T47D (cell line): ENCODE measurements at regions not wholly inside any gene's neighbourhood (a gene's known extent, or its start where the extent isn't known, plus 50 kb on each side); places are given as distances from the start of the nearest gene placed in this dataset.

Source experiments
- DNase-seq, 2 experiments: peaks; one replicate each; pipeline versions ENCODE4 v3.0.0 to v3.0.0-alpha.2; 2011 to 2012; ENCODE audit warnings: low read depth in 1 of 2, low spot score in 1 of 2
- JUND ChIP-seq: IDR thresholded peaks from 2 replicates; pipeline ENCODE4 v1.6.1; 2012; ENCODE audit warnings: low read depth
- in situ Hi-C: cut with HindIII; loops from 2 replicates; pipeline ENCODE4 v1.10.0; 2016; ENCODE audit warnings: low sequenced_read_pairs, low pct_unique_long_range_greater_than_20kb

DNA sequence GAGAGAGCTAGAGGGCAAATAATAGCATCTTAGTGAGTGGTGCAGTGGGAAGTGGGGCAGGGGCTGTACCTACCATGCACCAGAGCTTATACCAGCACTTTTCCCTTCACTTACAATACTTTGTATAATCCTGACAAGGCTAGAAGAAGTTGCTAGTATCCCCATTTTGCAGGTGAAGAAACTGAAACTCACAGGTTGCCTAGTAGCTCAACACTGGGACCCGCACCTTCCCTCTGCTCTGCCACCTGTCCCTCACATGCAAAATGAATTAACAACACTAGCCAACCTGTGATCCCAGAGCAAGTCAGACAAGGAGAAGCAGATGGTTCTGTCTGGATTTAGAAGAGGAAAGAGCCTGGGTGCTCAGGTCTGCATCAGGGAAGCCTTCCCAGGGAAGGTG, 510.4 kb downstream of the BUD13 start:
- DNase-seq, result no peak
- no peak for TF ChIP-seq JUND
- in situ Hi-C loops, result no loop called here

DNA sequence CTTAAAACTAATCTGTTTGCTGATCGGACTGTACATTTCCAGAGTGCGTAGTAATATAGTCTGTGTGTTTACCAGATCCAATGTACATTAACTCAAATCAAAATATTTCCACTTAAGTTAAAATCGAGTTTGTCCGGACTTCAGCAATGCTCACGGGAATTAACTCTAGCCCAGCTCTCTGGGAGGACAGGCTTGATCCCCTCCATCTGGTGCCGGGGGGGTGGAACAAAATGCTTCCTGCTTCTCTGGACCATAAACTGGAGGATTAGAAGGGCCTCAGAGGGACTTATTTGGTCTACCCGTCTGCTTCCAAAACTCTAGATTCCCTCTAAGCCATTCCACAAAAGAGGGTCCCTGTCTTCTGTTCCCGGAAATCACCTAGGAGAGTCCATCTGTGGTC, 511.2 kb downstream of the BUD13 start:
- in situ Hi-C loops, result no loop called here
- no peak for DNase-seq

DNA sequence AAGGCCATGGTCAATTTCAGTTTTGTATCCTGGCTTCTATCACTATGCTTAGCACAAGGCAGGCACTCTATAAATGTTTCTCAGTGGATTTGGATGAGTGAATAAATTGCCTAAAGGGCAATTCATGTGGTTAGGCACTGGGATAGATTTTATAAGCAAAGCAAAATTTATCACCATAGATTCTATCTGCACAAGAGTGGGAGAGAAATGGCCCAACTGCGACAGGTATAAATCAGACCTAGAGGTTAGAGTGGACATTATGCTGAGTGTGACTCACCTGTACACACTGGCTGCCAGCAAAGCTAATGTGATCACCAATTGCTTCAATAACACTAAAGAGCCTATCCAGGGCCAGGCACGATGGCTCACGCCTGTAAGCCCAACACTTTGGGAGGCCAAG, 514.0 kb downstream of the BUD13 start:
- in situ Hi-C loops, result no loop called here
- DNase-seq, result no peak
- no peak for TF ChIP-seq JUND

More for the DNA sequence above, 511.2 kb downstream of the BUD13 start:
- TF ChIP-seq JUND, result no peak

DNA sequence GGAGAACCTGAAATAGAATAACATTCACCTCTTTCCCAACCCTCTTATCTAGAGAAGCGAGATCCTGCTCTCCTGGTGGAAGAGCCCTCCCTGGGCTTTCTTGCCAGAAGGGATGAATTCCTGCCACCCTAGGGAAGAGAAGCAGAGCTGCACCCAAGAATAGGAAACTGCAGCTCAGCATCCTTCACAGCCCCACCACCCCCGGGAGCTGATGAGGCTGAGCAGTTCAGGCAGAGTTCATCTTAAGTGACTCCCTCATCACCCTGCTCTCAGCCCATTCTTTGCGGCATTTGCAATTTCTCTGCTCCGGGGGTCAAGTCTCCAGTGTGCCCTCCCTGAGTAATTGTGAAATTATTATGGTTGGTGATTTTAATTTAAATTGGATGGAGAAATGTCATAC, 514.9 kb downstream of the BUD13 start:
- DNase-seq, result no peak
- in situ Hi-C loops, result no loop called here
- TF ChIP-seq JUND, result no peak

DNA sequence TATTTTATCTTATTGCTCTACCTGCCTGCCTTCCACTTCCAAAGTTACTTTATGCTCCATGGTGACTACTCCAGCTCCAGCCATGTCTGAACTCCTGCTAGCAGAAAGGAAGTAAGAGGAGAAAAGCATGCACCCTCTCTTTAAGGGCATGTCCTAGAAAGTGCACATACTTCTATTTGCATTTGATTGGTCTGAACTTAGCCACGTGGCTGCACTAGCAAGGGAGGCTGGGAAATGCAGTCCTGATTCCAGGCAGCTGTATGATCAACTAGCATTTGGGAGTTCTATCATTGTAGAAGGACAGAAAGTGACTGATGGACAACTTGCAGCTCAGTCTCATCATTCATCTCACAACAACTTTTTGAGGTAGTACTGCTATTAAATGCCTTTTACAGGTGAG, 515.7 kb downstream of the BUD13 start:
- peak; percentile 36 to 39 for DNase-seq
- TF ChIP-seq JUND, result no peak
- in situ Hi-C loops, result no loop called here

DNA sequence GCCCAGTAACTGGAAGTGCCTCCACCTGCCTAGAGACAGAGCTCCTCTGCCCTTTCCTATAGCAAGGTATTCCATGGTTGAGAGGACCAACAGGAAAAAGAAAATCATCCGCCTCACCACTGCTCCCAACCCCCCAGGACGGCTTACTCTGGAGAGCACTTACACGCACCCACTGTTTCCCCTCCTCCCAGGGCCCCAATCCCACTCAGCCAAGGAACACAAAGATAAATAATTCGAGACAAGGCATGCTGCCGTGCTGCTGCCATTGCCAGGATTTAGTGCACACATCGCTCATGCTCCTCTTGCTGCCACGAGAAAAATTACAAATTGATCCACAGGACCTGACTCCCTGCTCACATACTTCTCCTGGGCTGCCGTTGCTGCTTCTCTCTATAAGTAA, 516.6 kb downstream of the BUD13 start:
- in situ Hi-C loops, result no loop called here
- no peak for TF ChIP-seq JUND
- no peak for DNase-seq

DNA sequence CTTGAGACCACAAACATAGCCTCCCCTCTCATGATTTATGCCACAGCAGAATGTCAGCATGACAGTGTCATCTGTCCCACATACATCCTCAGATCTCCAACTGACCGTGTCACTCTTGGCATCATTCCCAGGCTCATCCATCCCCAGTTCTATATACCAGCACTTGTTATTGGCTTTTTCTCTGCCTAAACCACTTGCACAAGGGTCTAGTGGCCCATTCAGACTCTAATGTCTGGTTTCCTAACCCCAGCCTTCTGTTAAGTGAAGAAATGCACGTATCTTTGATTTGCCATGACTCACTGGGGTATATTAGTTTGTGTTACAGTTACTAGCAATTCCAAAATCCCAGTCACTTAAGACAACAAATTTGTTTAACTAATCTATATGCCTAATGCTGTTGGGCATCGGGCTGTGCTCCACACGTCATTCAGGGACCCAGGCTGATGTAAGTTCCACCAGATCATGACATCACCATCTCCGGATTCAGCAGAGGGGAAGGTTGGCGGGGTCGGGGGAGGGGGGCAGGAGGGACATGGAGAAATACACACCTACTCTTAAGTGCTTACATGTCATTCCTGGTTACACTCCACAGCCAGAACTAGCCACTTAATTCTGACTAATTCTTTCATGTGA, 517.4 kb downstream of the BUD13 start:
- no peak for TF ChIP-seq JUND
- in situ Hi-C loops, result no loop called here
- no peak for DNase-seq

DNA sequence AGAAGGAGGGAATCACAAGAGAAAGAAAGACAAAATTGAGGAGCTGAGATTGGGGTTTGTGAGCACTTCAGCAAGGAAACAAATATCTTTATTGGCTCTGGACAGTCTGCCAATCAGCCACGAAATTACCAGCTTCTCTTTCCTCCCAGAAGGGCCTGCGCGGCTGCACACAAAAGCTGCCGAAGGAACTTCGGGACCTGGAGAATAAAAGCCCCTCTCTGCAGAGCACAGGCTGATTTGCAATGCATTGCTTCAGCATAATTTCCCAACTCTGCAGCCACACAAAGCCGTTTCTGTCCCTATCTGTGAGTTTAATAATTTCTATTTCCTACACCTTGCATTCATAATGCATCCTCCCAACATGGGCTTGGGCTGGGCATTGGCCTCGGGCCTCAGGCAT, 522.6 kb downstream of the BUD13 start:
- no peak for DNase-seq
- no peak for TF ChIP-seq JUND
- in situ Hi-C loops, result no loop called here

DNA sequence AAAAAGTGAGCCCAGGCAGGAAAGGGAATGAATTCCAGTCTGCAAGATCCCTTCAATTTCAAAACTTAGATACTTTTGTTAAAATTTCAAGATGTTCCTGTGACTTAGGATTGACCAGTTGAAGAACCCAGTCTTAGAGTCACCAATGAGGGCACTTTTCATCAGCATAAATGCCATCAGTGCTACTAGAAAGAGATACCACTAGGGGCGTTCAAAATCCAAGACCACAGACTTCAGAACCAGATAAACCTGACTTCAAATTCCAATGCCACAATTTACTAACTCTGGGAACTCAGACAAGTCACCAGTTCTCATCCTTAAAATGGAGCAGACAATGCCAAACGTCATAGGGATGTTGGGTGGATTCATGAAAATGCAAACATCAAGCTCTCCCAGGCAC, 523.2 kb downstream of the BUD13 start:
- in situ Hi-C loops, result no loop called here
- no peak for DNase-seq
- TF ChIP-seq JUND, result no peak

DNA sequence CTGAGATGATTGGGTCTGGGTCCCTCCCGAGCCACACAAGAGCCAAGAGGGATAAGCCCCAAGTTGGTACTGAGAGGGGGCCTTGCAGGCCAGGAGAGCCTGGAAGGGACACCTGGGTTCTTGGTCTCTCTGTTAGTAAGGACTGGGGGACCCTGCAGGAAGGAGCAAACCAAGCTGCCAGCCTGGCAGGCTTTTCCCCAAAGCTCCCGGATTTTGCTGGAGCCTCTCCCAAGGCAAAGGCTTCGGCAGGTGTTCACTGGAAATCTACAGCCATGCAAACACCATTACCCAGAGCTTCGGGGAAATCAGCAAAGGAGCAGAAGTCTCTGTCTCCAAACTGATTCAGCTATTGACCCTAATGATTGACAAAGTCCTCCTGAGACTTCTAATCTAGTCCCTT, 527.9 kb downstream of the BUD13 start:
- in situ Hi-C loops, result no loop called here
- no peak for TF ChIP-seq JUND

DNA sequence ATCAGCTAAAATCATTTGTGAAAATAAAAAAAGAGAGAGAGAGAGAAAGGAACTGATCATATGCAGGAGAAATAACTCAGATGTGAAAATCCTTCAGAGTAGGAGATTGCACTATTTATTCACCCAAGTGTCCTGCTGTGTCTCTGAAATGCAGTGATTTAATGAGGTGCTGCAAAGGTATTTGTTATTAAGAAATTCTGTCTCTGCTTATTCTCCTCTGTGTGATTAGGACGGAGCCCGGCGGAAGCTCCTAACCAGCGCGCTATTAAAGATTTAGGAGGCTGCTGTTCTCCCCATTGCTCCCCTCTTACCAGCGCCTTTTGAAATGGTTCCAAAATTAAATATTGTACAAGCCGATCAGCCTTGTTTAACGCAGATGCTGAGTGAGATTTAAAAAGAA, 528.3 kb downstream of the BUD13 start:
- no peak for TF ChIP-seq JUND
- DNase-seq, result no peak
- in situ Hi-C loops, result no loop called here

More for the DNA sequence above, 527.9 kb downstream of the BUD13 start:
- no peak for DNase-seq

DNA sequence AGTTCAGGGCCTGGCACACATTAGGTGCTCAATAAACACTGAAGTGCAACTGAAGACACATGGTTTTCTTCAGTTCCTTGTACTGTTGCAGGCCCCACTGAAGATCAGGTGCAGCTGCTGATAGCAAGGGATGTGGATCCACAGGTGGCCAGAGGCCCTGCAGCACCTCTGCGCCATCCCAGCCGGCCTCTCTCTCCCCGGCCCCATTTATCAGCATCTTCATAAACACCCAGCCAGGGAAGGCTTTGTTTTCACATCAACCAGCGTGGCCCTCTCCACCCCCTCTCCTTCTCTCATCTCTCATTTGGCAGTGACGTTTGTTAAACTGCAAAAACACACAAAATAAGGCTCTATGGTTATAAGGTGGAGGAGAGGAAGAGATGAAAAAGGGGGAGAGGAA, 528.8 kb downstream of the BUD13 start:
- TF ChIP-seq JUND, result no peak

DNA sequence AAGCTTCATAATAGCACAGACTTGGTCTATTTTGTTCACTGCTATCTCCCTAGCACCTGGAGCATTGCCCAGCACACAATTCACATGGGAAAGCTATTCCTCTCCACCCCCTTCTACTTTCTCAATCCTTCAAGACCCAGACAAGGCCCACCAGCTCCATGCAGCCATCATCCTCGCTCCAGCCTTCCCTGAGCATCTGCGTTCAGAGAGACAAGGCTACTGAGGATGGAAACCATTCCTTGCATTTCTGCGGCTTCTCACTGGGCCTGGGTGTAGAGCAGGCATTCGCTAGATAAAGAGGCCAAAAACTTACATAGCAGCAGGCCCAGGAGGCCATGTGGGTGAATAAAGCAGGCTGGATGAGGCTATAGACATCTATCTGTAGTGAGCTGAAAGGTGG, 530.8 kb downstream of the BUD13 start:
- no peak for TF ChIP-seq JUND
- in situ Hi-C loops, result no loop called here
- no peak for DNase-seq

More for the DNA sequence above, 528.8 kb downstream of the BUD13 start:
- DNase-seq, result no peak
- in situ Hi-C loops, result no loop called here

DNA sequence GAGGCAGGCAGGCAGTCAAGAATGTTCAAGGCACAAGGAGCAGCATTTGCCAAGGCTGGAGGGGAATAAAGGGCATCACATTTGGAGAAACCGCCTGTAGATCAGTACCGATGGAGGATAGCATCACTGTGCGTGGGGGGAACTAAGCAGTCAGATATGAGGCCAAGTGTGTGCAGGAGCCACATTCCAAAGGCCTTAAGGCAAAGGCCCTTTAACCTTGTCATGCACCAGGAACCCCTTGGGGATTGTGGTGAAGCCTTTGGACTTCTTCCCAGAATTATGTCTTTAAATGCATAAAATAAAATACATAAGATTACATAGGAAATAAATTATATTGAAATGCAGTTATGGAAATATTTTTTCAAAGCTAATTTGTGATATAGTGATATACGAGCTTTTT, 532.1 kb downstream of the BUD13 start:
- in situ Hi-C loops, result no loop called here
- no peak for TF ChIP-seq JUND
- DNase-seq, result no peak
